OCI-LY1 (cell line): ENCODE measurements at regions not wholly inside any gene's neighbourhood (a gene's known extent, or its start where the extent isn't known, plus 50 kb on each side); places are given as distances from the start of the nearest gene placed in this dataset.

Experiments
- EZH2 ChIP-seq: fragments of 200-600 bp; sonication (generic), shearing (Covaris generic); IDR thresholded peaks from 2 replicates; pipeline ENCODE4 v1.8.0; 2017; ENCODE audit warnings: borderline replicate concordance, mixed run types, mild to moderate bottlenecking, antibody characterized with exemption, low read length, moderate library complexity, mixed read lengths
- TF ChIP-seq, protein P1 (sequence below): fragments of 200-600 bp; sonication (generic), shearing (Covaris generic); IDR thresholded peaks from 2 replicates; pipeline ENCODE4 v1.5.1; 2017; ENCODE audit warnings: mild to moderate bottlenecking, antibody characterized with exemption, low read length, moderate library complexity, mixed read lengths

DNA sequence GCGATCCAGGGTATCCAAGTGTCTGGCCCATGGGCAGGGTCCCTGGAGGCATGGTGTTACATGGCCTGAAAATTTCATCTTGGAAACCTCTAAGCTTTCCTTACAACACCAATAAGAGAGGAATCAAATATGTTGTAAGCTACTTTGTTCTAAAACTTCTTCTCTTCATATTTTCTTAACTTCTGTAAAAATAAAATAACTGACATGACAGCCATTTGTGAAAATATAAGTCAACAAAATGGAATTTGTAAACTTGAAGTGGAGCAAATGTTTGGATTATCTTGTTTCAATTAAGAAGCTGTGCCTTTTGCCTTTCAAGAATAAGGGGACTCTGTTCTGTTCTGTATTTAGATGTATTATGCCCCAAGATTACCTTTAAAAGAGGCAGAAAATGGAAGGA lies 319.7 kb downstream of the LPIN1 start:
- TF ChIP-seq EZH2 = no peak
- TF ChIP-seq, protein P1, sequence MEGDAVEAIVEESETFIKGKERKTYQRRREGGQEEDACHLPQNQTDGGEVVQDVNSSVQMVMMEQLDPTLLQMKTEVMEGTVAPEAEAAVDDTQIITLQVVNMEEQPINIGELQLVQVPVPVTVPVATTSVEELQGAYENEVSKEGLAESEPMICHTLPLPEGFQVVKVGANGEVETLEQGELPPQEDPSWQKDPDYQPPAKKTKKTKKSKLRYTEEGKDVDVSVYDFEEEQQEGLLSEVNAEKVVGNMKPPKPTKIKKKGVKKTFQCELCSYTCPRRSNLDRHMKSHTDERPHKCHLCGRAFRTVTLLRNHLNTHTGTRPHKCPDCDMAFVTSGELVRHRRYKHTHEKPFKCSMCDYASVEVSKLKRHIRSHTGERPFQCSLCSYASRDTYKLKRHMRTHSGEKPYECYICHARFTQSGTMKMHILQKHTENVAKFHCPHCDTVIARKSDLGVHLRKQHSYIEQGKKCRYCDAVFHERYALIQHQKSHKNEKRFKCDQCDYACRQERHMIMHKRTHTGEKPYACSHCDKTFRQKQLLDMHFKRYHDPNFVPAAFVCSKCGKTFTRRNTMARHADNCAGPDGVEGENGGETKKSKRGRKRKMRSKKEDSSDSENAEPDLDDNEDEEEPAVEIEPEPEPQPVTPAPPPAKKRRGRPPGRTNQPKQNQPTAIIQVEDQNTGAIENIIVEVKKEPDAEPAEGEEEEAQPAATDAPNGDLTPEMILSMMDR = no peak
